ENCODE measurements at regions not wholly inside any gene's neighbourhood (a gene's known extent, or its start where the extent isn't known, plus 50 kb on each side); places are given as distances from the start of the nearest gene placed in this dataset.
"Not testable (repeated sequence)": the region's sequence is repeated elsewhere in the genome, so short reads cannot be mapped to it uniquely, and the experiment has no call there.

- no peak for DNase-seq
Observed at GRCh38 chr18:34529358-34530335, 180.5 kb upstream of the DTNA start.

GRCh38 chr18:34531110-34531509 is 179.0 kb upstream of the DTNA start:
- no peak for DNase-seq

GRCh38 chr18:34534642-34535041 is 175.5 kb upstream of the DTNA start:
- not testable (repeated sequence) for DNase-seq

GRCh38 chr18:34540897-34541296 is 169.2 kb upstream of the DTNA start:
- no peak for DNase-seq

GRCh38 chr18:34542625-34543024 is 167.5 kb upstream of the DTNA start:
- no peak for DNase-seq

- DNase-seq, result peak; percentile 17
Observed at GRCh38 chr18:34543356-34543755, 166.7 kb upstream of the DTNA start.

- no peak for DNase-seq
Observed at GRCh38 chr18:34543945-34544344, 166.2 kb upstream of the DTNA start.

- no peak for DNase-seq
Observed at GRCh38 chr18:34544930-34545329, 165.2 kb upstream of the DTNA start.

GRCh38 chr18:34548120-34548972 is 161.8 kb upstream of the DTNA start:
- DNase-seq, result no peak

- no peak for DNase-seq
Observed at GRCh38 chr18:34548973-34549294, 161.2 kb upstream of the DTNA start.

GRCh38 chr18:34549367-34549766 is 160.7 kb upstream of the DTNA start:
- DNase-seq, result no peak

- DNase-seq, result no peak
Observed at GRCh38 chr18:34550156-34550555, 159.9 kb upstream of the DTNA start.

GRCh38 chr18:34550902-34551301 is 159.2 kb upstream of the DTNA start:
- DNase-seq, result no peak

GRCh38 chr18:34551824-34552223 is 158.3 kb upstream of the DTNA start:
- no peak for DNase-seq

GRCh38 chr18:34562252-34562870 is 147.7 kb upstream of the DTNA start:
- no peak for DNase-seq

GRCh38 chr18:34567857-34568256 is 142.2 kb upstream of the DTNA start:
- DNase-seq, result no peak

- no peak for DNase-seq
Observed at GRCh38 chr18:34576622-34577021, 133.5 kb upstream of the DTNA start.

- no peak for DNase-seq
Observed at GRCh38 chr18:34583895-34584294, 126.2 kb upstream of the DTNA start.

- no peak for DNase-seq
Observed at GRCh38 chr18:34590503-34590902, 119.6 kb upstream of the DTNA start.

GRCh38 chr18:34591920-34592444 is 118.1 kb upstream of the DTNA start:
- DNase-seq, result no peak

GRCh38 chr18:34592481-34592880 is 117.6 kb upstream of the DTNA start:
- DNase-seq, result no peak

GRCh38 chr18:34592961-34593382 is 117.1 kb upstream of the DTNA start:
- peak; percentile 56 for DNase-seq

- DNase-seq, result no peak
Observed at GRCh38 chr18:34594266-34594665, 115.8 kb upstream of the DTNA start.
